Germinal center (tissue), 1 donor: ENCODE measurements at regions not wholly inside any gene's neighbourhood (a gene's known extent, or its start where the extent isn't known, plus 50 kb on each side); places are given as distances from the start of the nearest gene placed in this dataset.
"Not testable (repeated sequence)": the region's sequence is repeated elsewhere in the genome, so short reads cannot be mapped to it uniquely, and the experiment has no call there.

Source experiments
- DNase-seq: peaks from one replicate; pipeline ENCODE4 v3.0.0; 2012; ENCODE audit warnings: mixed read lengths, low spot score

GRCh38 chr7:81135324-81135723 is 216.5 kb upstream of the SEMA3C start:
- DNase-seq: no peak

GRCh38 chr7:81128011-81128410 is 209.2 kb upstream of the SEMA3C start:
- no peak for DNase-seq

- DNase-seq: no peak
Observed at GRCh38 chr7:81120803-81121202, 202.0 kb upstream of the SEMA3C start.

GRCh38 chr7:81120111-81120510 is 201.3 kb upstream of the SEMA3C start:
- no peak for DNase-seq

GRCh38 chr7:81114633-81115032 is 195.8 kb upstream of the SEMA3C start:
- no peak for DNase-seq

- no peak for DNase-seq
Observed at GRCh38 chr7:81112731-81113130, 193.9 kb upstream of the SEMA3C start.

GRCh38 chr7:81111781-81112540 is 193.1 kb upstream of the SEMA3C start:
- no peak for DNase-seq

- no peak for DNase-seq
Observed at GRCh38 chr7:81111358-81111757, 192.5 kb upstream of the SEMA3C start.

GRCh38 chr7:81110673-81111072 is 191.8 kb upstream of the SEMA3C start:
- DNase-seq: no peak

GRCh38 chr7:81098213-81098612 is 179.4 kb upstream of the SEMA3C start:
- DNase-seq: no peak

- DNase-seq: no peak
Observed at GRCh38 chr7:81094952-81095351, 176.1 kb upstream of the SEMA3C start.

- DNase-seq: no peak
Observed at GRCh38 chr7:81081616-81082015, 162.8 kb upstream of the SEMA3C start.

- no peak for DNase-seq
Observed at GRCh38 chr7:81080553-81080952, 161.7 kb upstream of the SEMA3C start.

GRCh38 chr7:81079746-81080145 is 160.9 kb upstream of the SEMA3C start:
- DNase-seq: no peak

GRCh38 chr7:81075150-81075549 is 156.3 kb upstream of the SEMA3C start:
- DNase-seq: no peak

- no peak for DNase-seq
Observed at GRCh38 chr7:81074406-81074805, 155.6 kb upstream of the SEMA3C start.

- no peak for DNase-seq
Observed at GRCh38 chr7:81073931-81074251, 155.0 kb upstream of the SEMA3C start.

GRCh38 chr7:81070956-81071355 is 152.1 kb upstream of the SEMA3C start:
- DNase-seq: no peak

- no peak for DNase-seq
Observed at GRCh38 chr7:81066797-81067196, 147.9 kb upstream of the SEMA3C start.

GRCh38 chr7:81064426-81064825 is 145.6 kb upstream of the SEMA3C start:
- no peak for DNase-seq

GRCh38 chr7:81062755-81063154 is 143.9 kb upstream of the SEMA3C start:
- DNase-seq: no peak

- DNase-seq: not testable (repeated sequence)
Observed at GRCh38 chr7:81057469-81057868, 138.6 kb upstream of the SEMA3C start.

- no peak for DNase-seq
Observed at GRCh38 chr7:81053623-81054022, 134.8 kb upstream of the SEMA3C start.

GRCh38 chr7:81051811-81052413 is 133.1 kb upstream of the SEMA3C start:
- no peak for DNase-seq
